ENCODE measurements at regions not wholly inside any gene's neighbourhood (a gene's known extent, or its start where the extent isn't known, plus 50 kb on each side); places are given as distances from the start of the nearest gene placed in this dataset.

- H3K27me3 ChIP-seq (ENCODE audit: insufficient read depth, low read length), result no peaks in the 10 kb centered on the region
- no peaks in the 10 kb centered on the region for H3K9me3 Mint-ChIP-seq
- peaks cover 2% of the 10 kb centered on the region for H3K27me3 Mint-ChIP-seq (ENCODE audit: low read depth)
- H3K23me2 ChIP-seq (ENCODE audit: insufficient read length, low read depth, low read length, poor library complexity, severe bottlenecking), result no peaks in the 10 kb centered on the region
- H3K4me1 ChIP-seq (ENCODE audit: insufficient read depth, low read length), result no peaks in the 10 kb centered on the region
- H2BK120ac ChIP-seq (ENCODE audit: low read depth, low read length, poor library complexity, severe bottlenecking), result no peak overlapping the region
- H3T11ph ChIP-seq (ENCODE audit: low read length), result no peak overlapping the region
- H4K5ac ChIP-seq (ENCODE audit: insufficient read length, low read depth, low read length), result no peak overlapping the region
- H2BK15ac ChIP-seq (ENCODE audit: low read depth, low read length), result no peak overlapping the region
- H4K20me1 ChIP-seq (ENCODE audit: control insufficient read depth, insufficient read depth, insufficient read length), result no peaks in the 10 kb centered on the region
- H3K79me2 ChIP-seq (ENCODE audit: insufficient read depth, low read length), result no peaks in the 10 kb centered on the region
- no peak overlapping the region for H2AK5ac ChIP-seq (ENCODE audit: insufficient read length, low read length)
- no CpG with 5 or more reads among the region's 9 CpGs for WGBS (ENCODE audit: extremely low coverage, insufficient read length, low lambda C conversion rate)
- TF ChIP-seq CTCF (conservative IDR thresholded peaks at IDR 0.05), result no peak
- peak overlapping the region; percentile 3 to 86 (median 65); a peak in 3 of 7 replicates for H3K27ac Mint-ChIP-seq
- peaks cover 9 to 24% of the 10 kb centered on the region in 2 experiments for H3K4me1 Mint-ChIP-seq
- no peak overlapping the region for H4K91ac ChIP-seq (ENCODE audit: insufficient read length, low read depth, low read length)
- no peak overlapping the region for H3K27ac ChIP-seq (ENCODE audit: insufficient read length, low read depth, low read length)
- no peak for DNase-seq
- H3K4ac ChIP-seq (ENCODE audit: low read depth, low read length), result no peak overlapping the region
- H3K9me3 ChIP-seq (ENCODE audit: control insufficient read depth, low read depth, low read length), result no peaks in the 10 kb centered on the region
- H3K23ac ChIP-seq (ENCODE audit: insufficient read length, low read depth, low read length), result no peak overlapping the region
- no peak overlapping the region for H3K4me3 Mint-ChIP-seq
- H3K18ac ChIP-seq (ENCODE audit: insufficient read length, low read depth, low read length), result no peak overlapping the region
- H3K36me3 Mint-ChIP-seq (ENCODE audit: insufficient read depth in 1 of 3, low read depth in 3 of 3), result no peaks in the 10 kb centered on the region
- no peak overlapping the region for H3K9ac ChIP-seq (ENCODE audit: extremely low read depth, insufficient read length, low read length)
- H2BK12ac ChIP-seq (ENCODE audit: insufficient read length, low read depth, low read length), result no peak overlapping the region
- H2BK5ac ChIP-seq (ENCODE audit: insufficient read length, low read length), result no peak overlapping the region
- H3K79me1 ChIP-seq (ENCODE audit: insufficient read depth, low read depth, low read length, poor library complexity, severe bottlenecking), result no peaks in the 10 kb centered on the region
- H2AFZ ChIP-seq (ENCODE audit: low read length), result no peak overlapping the region
- H3K14ac ChIP-seq (ENCODE audit: insufficient read depth, low read length), result no peak overlapping the region; the same call in 1 of the 2 replicates
- H4K8ac ChIP-seq (replicated peaks; ENCODE audit: insufficient read length, low read depth, low read length), result no peak overlapping the region
- no peak overlapping the region for H3K4me2 ChIP-seq (ENCODE audit: insufficient read depth, insufficient read length, low read length)
- H3K56ac ChIP-seq (ENCODE audit: insufficient read length, low read depth, low read length), result no peak overlapping the region
- H2BK20ac ChIP-seq (ENCODE audit: low read depth, low read length, poor library complexity, severe bottlenecking), result no peak overlapping the region
Measured at GRCh38 chr2:47256416-47257087, 80.2 kb upstream of the CALM2 start.
